Bronchial epithelial cell (primary cell): ENCODE measurements at regions not wholly inside any gene's neighbourhood (a gene's known extent, or its start where the extent isn't known, plus 50 kb on each side); places are given as distances from the start of the nearest gene placed in this dataset.

Experiments used
- DNase-seq: peaks from one replicate; pipeline ENCODE4 v3.0.0-alpha.2; 2010; ENCODE audit warnings: low read depth
- FAIRE-seq: peaks from 2 replicates; lab custom pipeline; 2011; peaks lifted over from hg19 to GRCh38; lab: Jason Lieb, UNC
- H3K27me3 ChIP-seq: 2 replicates; pipeline ENCODE4 v1.5.1; 2011; ENCODE audit warnings: low read length; ENCODE audit not compliant: control insufficient read depth, insufficient read depth
- H3K36me3 ChIP-seq: 2 replicates; pipeline ENCODE4 v1.5.1; 2011; ENCODE audit warnings: low read length; ENCODE audit not compliant: control insufficient read depth, insufficient read depth
- H3K4me3 ChIP-seq: 2 replicates; pipeline ENCODE4 v1.5.1; 2011; ENCODE audit warnings: mild to moderate bottlenecking, low read depth, low read length, control low read depth
- TF ChIP-seq, protein P1 (sequence below): IDR thresholded peaks from 2 replicates; pipeline ENCODE4 v1.5.1; 2011; ENCODE audit warnings: mild to moderate bottlenecking, moderate library complexity, low read length, control low read depth, inconsistent platforms; ENCODE audit not compliant: insufficient read depth, severe bottlenecking

DNA sequence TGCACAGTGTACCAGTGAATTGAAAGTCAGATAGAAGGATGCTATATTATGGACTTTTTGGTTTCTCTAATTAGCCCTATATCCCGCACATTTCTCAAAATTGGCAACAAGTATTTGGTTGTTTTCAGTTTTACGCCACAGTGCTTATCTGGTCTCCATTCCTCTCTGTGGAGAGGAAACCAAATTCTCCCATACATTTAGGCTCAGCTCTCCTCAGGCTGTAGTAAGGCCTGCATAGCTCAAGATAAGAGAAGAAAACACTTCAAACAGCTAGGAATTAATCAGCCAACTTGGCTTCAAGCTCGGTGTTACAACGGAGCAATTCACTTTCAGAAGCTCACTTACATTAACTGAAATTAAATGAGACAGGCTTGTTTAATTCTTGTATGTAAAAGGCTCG is 263.2 kb downstream of the PDHA2 start:
- FAIRE-seq = no peak

DNA sequence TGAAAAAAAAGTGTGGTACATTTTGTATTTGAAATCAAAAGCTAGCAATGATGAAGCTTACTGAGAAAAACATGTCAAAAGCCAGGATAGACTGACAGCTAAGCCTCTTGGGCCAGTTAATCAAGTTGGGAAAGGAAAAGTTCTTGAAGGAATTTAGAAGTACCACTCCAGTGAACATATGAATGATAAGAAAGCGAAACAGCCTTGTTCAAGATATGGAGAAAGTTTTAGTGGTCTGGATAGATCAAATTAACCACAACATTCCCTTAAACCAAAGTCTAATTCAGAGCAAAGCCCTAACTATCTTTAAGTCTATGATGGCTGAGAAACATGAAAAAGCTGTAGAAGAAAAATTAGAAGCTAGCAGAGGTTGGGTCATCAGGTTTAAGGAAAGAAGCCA is 268.3 kb downstream of the PDHA2 start:
- no peaks in the 10 kb centered on the region for H3K36me3 ChIP-seq
- H3K4me3 ChIP-seq = no peak overlapping the region
- TF ChIP-seq, protein P1, sequence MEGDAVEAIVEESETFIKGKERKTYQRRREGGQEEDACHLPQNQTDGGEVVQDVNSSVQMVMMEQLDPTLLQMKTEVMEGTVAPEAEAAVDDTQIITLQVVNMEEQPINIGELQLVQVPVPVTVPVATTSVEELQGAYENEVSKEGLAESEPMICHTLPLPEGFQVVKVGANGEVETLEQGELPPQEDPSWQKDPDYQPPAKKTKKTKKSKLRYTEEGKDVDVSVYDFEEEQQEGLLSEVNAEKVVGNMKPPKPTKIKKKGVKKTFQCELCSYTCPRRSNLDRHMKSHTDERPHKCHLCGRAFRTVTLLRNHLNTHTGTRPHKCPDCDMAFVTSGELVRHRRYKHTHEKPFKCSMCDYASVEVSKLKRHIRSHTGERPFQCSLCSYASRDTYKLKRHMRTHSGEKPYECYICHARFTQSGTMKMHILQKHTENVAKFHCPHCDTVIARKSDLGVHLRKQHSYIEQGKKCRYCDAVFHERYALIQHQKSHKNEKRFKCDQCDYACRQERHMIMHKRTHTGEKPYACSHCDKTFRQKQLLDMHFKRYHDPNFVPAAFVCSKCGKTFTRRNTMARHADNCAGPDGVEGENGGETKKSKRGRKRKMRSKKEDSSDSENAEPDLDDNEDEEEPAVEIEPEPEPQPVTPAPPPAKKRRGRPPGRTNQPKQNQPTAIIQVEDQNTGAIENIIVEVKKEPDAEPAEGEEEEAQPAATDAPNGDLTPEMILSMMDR = no peak
- DNase-seq (no peak), FAIRE-seq (no peak)
- no peaks in the 10 kb centered on the region for H3K27me3 ChIP-seq

More for the DNA sequence above, 263.2 kb downstream of the PDHA2 start:
- Histone ChIP-seq H3K36me3 (no peaks in the 10 kb centered on the region), H3K4me3 (no peak overlapping the region), H3K27me3 (no peaks in the 10 kb centered on the region)
- TF ChIP-seq, protein P1 = no peak
- no peak for DNase-seq

DNA sequence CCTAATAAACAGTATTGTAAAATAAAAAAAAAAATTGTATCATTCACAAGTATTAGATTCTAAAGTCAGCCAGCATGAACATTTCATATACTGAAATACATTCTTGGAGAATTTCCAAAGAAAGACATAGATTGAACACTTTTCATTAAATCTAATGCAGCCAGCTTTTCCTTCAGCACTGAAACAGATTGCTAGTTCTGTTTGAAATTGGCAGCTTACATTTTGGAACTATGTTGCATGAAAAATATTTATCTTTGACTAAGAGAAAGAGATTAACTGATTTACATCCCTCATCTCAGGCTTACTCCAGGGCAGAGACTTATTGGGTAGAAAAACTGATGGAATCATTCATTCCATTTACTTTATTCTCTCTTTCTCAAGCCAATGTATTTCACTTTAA is 272.7 kb downstream of the PDHA2 start:
- TF ChIP-seq, protein P1 = no peak
- Histone ChIP-seq H3K27me3 (no peaks in the 10 kb centered on the region), H3K36me3 (no peaks in the 10 kb centered on the region), H3K4me3 (no peak overlapping the region)
- DNase-seq = no peak
- FAIRE-seq = no peak

DNA sequence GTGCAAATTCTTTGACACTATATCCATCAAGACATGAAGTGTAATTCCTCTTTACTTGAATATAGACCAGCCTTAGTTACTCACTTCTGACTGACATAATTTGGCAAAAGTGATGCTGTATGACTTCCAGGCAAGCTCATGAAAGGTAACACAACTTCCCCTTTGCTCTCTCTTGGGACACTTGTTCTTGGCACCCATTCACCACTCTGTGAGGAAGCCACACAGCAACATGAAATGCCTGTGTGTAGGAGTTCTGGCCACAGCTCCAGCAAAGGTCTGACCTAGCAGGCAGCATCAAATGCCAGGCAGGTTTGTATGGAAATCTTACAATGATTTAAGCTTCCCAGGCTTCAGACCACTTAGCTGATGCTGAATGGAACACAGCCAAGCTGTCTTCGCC is 280.3 kb downstream of the PDHA2 start:
- TF ChIP-seq, protein P1 = no peak
- DNase-seq = no peak
- FAIRE-seq = no peak

DNA sequence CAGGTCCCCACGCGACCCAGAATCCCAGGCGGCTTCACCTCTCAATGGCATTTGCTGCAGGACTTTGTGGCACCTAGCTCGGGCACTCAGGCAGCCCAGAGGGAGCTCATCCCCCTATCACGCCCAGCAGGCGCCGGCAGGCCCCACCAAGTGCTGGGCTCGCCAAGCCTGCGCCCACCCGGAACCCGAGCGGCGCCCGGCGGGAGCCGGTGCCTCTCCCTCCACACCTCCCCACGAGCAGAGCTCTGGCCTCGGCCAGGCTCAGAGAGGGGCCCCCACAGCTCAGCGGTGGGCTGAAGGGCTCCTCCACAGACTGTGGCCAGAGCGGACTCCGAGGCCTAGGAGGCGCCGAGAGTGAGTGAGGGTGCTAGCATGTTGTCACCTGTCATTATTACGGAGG is 286.3 kb downstream of the PDHA2 start:
- DNase-seq (no peak), FAIRE-seq (no peak)
- TF ChIP-seq, protein P1 = no peak

More for the DNA sequence above, 280.3 kb downstream of the PDHA2 start:
- no peaks in the 10 kb centered on the region for H3K27me3 ChIP-seq
- no peaks in the 10 kb centered on the region for H3K36me3 ChIP-seq
- no peak overlapping the region for H3K4me3 ChIP-seq

DNA sequence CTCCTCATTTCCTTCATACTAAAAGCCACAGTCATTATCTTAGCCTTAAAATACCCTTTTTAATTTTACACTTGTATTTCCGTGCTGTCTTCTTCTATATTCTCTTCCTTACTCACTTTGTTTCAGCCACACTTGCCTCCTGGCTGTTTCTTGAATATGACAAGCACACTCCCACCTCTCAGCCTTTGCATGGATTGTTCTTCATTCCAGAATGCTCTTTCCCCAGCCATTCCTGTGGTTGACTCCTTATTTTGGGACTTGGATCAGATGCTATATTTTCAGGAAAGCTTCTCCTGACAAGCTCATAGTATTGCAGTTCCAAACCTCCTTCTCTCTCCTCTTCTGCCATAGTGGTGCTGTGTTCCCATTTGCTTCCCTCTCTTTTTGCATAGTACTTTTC is 291.3 kb downstream of the PDHA2 start:
- H3K27me3 ChIP-seq = no peaks in the 10 kb centered on the region
- H3K36me3 ChIP-seq = no peaks in the 10 kb centered on the region
- no peak overlapping the region for H3K4me3 ChIP-seq
- FAIRE-seq (no peak), DNase-seq (no peak)
- TF ChIP-seq, protein P1 = no peak

More for the DNA sequence above, 286.3 kb downstream of the PDHA2 start:
- Histone ChIP-seq H3K4me3 (no peak overlapping the region), H3K36me3 (no peaks in the 10 kb centered on the region), H3K27me3 (no peaks in the 10 kb centered on the region)
